Sciatic nerve (tissue), 2 donors: ENCODE measurements at regions not wholly inside any gene's neighbourhood (a gene's known extent, or its start where the extent isn't known, plus 50 kb on each side); places are given as distances from the start of the nearest gene placed in this dataset.
"Not testable (repeated sequence)": the region's sequence is repeated elsewhere in the genome, so short reads cannot be mapped to it uniquely, and the experiment has no call there.

Source experiments
- ATAC-seq: fragments of 200-7000 bp; cut with Tn5 transposase; one replicate; pipeline ENCODE4 v1.9.1; 2020; ENCODE audit warnings: mild to moderate bottlenecking, moderate library complexity
- DNase-seq: peaks from one replicate; pipeline ENCODE4 v3.0.0-alpha.2; 2020; ENCODE audit warnings: low spot score
- intact Hi-C: fragments of 100-400 bp; cut with DNase I; formaldehyde crosslinking; loops from one replicate; pipeline ENCODE4 v1.14.2; 2022
- donor health status: DM: no; HTN: no; CAD: no.
- donor health status: DM: no; HTN: no; CAD: no.

- ATAC-seq, DNase-seq, intact Hi-C loops: not testable (repeated sequence)
These were observed 106.8 kb upstream of the PLGLB2 start for GRCh38 chr2:87640961-87641563.

GRCh38 chr2:87643165-87643564, 104.7 kb upstream of the PLGLB2 start:
- DNase-seq, intact Hi-C loops, ATAC-seq: not testable (repeated sequence)

GRCh38 chr2:87647737-87648498, 100.0 kb upstream of the PLGLB2 start:
- ATAC-seq, DNase-seq, intact Hi-C loops: not testable (repeated sequence)

GRCh38 chr2:87648815-87649214, 99.1 kb upstream of the PLGLB2 start:
- DNase-seq, intact Hi-C loops, ATAC-seq: not testable (repeated sequence)

- intact Hi-C loops, DNase-seq, ATAC-seq: not testable (repeated sequence)
These were observed 98.0 kb upstream of the PLGLB2 start for GRCh38 chr2:87649871-87650270.

GRCh38 chr2:87650837-87651236, 97.0 kb upstream of the PLGLB2 start:
- intact Hi-C loops, DNase-seq, ATAC-seq: not testable (repeated sequence)

- DNase-seq, intact Hi-C loops, ATAC-seq: not testable (repeated sequence)
These were observed 96.3 kb upstream of the PLGLB2 start for GRCh38 chr2:87651589-87651988.

- intact Hi-C loops, DNase-seq, ATAC-seq: not testable (repeated sequence)
These were observed 94.5 kb upstream of the PLGLB2 start for GRCh38 chr2:87653373-87653772.

- ATAC-seq, intact Hi-C loops, DNase-seq: not testable (repeated sequence)
These were observed 93.6 kb upstream of the PLGLB2 start for GRCh38 chr2:87654136-87654814.

GRCh38 chr2:87657915-87658314, 90.0 kb upstream of the PLGLB2 start:
- DNase-seq, intact Hi-C loops, ATAC-seq: not testable (repeated sequence)

- ATAC-seq, DNase-seq, intact Hi-C loops: not testable (repeated sequence)
These were observed 89.5 kb upstream of the PLGLB2 start for GRCh38 chr2:87658357-87658756.

GRCh38 chr2:87658976-87659375, 88.9 kb upstream of the PLGLB2 start:
- DNase-seq, ATAC-seq, intact Hi-C loops: not testable (repeated sequence)

GRCh38 chr2:87660164-87660563, 87.7 kb upstream of the PLGLB2 start:
- ATAC-seq, intact Hi-C loops, DNase-seq: not testable (repeated sequence)

GRCh38 chr2:87662316-87663290, 85.3 kb upstream of the PLGLB2 start:
- ATAC-seq, intact Hi-C loops, DNase-seq: not testable (repeated sequence)

- DNase-seq, intact Hi-C loops, ATAC-seq: not testable (repeated sequence)
These were observed 84.5 kb upstream of the PLGLB2 start for GRCh38 chr2:87663347-87663746.

- intact Hi-C loops, ATAC-seq, DNase-seq: not testable (repeated sequence)
These were observed 80.9 kb upstream of the PLGLB2 start for GRCh38 chr2:87667027-87667426.

GRCh38 chr2:87668361-87668760, 79.5 kb upstream of the PLGLB2 start:
- intact Hi-C loops, ATAC-seq, DNase-seq: not testable (repeated sequence)

GRCh38 chr2:87669633-87670231, 78.2 kb upstream of the PLGLB2 start:
- intact Hi-C loops, ATAC-seq, DNase-seq: not testable (repeated sequence)
